ENCODE measurements at regions not wholly inside any gene's neighbourhood (a gene's known extent, or its start where the extent isn't known, plus 50 kb on each side); places are given as distances from the start of the nearest gene placed in this dataset.

GRCh38 chr3:146968204-146968651, 363.1 kb upstream of the PLSCR5 start:
- intact Hi-C loops (cut with DNase I) = no loop called here
- no peak for DNase-seq (ENCODE audit: low spot score)

- DNase-seq (ENCODE audit: low spot score) = no peak
- intact Hi-C loops (cut with DNase I) = no loop called here
Measured at GRCh38 chr3:146967783-146968182, 362.6 kb upstream of the PLSCR5 start.

- DNase-seq (ENCODE audit: low spot score) = no peak
- intact Hi-C loops (cut with DNase I) = no loop called here
Measured at GRCh38 chr3:146966124-146966523, 361.0 kb upstream of the PLSCR5 start.

GRCh38 chr3:146953511-146953981, 348.4 kb upstream of the PLSCR5 start:
- intact Hi-C loops (cut with DNase I) = no loop called here
- DNase-seq (ENCODE audit: low spot score) = no peak

- DNase-seq (ENCODE audit: low spot score) = no peak
- intact Hi-C loops (cut with DNase I) = no loop called here
Measured at GRCh38 chr3:146948985-146949384, 343.8 kb upstream of the PLSCR5 start.

GRCh38 chr3:146948186-146948585, 343.0 kb upstream of the PLSCR5 start:
- intact Hi-C loops (cut with DNase I) = no loop called here
- no peak for DNase-seq (ENCODE audit: low spot score)

GRCh38 chr3:146929696-146930095, 324.6 kb upstream of the PLSCR5 start:
- intact Hi-C loops (cut with DNase I) = no loop called here
- DNase-seq (ENCODE audit: low spot score) = no peak

- intact Hi-C loops (cut with DNase I) = no loop called here
- no peak for DNase-seq (ENCODE audit: low spot score)
Measured at GRCh38 chr3:146928421-146929059, 323.4 kb upstream of the PLSCR5 start.

GRCh38 chr3:146921693-146922092, 316.5 kb upstream of the PLSCR5 start:
- DNase-seq (ENCODE audit: low spot score) = no peak
- intact Hi-C loops (cut with DNase I) = no loop called here

GRCh38 chr3:146914409-146914808, 309.3 kb upstream of the PLSCR5 start:
- intact Hi-C loops (cut with DNase I) = no loop called here
- no peak for DNase-seq (ENCODE audit: low spot score)

GRCh38 chr3:146912241-146913015, 307.3 kb upstream of the PLSCR5 start:
- intact Hi-C loops (cut with DNase I) = no loop called here

GRCh38 chr3:146903927-146904326, 298.8 kb upstream of the PLSCR5 start:
- DNase-seq (ENCODE audit: low spot score) = no peak
- intact Hi-C loops (cut with DNase I) = no loop called here

More at GRCh38 chr3:146912241-146913015, 307.3 kb upstream of the PLSCR5 start:
- no peak for DNase-seq (ENCODE audit: low spot score)

- intact Hi-C loops (cut with DNase I) = no loop called here
Measured at GRCh38 chr3:146899171-146899570, 294.0 kb upstream of the PLSCR5 start.

GRCh38 chr3:146896711-146897110, 291.6 kb upstream of the PLSCR5 start:
- DNase-seq (ENCODE audit: low spot score) = no peak

More at GRCh38 chr3:146899171-146899570, 294.0 kb upstream of the PLSCR5 start:
- no peak for DNase-seq (ENCODE audit: low spot score)

GRCh38 chr3:146895026-146895749, 290.0 kb upstream of the PLSCR5 start:
- intact Hi-C loops (cut with DNase I) = no loop called here
- DNase-seq (ENCODE audit: low spot score) = no peak

More at GRCh38 chr3:146896711-146897110, 291.6 kb upstream of the PLSCR5 start:
- intact Hi-C loops (cut with DNase I) = no loop called here

GRCh38 chr3:146894406-146894805, 289.3 kb upstream of the PLSCR5 start:
- no peak for DNase-seq (ENCODE audit: low spot score)
- intact Hi-C loops (cut with DNase I) = no loop called here

GRCh38 chr3:146892041-146892440, 286.9 kb upstream of the PLSCR5 start:
- intact Hi-C loops (cut with DNase I) = no loop called here
- DNase-seq (ENCODE audit: low spot score) = no peak

GRCh38 chr3:146889626-146890025, 284.5 kb upstream of the PLSCR5 start:
- no peak for DNase-seq (ENCODE audit: low spot score)
- intact Hi-C loops (cut with DNase I) = no loop called here

- intact Hi-C loops (cut with DNase I) = no loop called here
- DNase-seq (ENCODE audit: low spot score) = no peak
Measured at GRCh38 chr3:146888176-146888575, 283.0 kb upstream of the PLSCR5 start.

GRCh38 chr3:146884721-146885120, 279.6 kb upstream of the PLSCR5 start:
- intact Hi-C loops (cut with DNase I) = no loop called here
- no peak for DNase-seq (ENCODE audit: low spot score)

Data from posterior vena cava (tissue), 2 donors.